Stimulated activated CD8-positive, alpha-beta memory T cell treated with anti-CD3 and anti-CD28 coated beads, Interleukin-4, amount 100 ng/mL, for 4 hours (primary cell): ENCODE measurements at regions not wholly inside any gene's neighbourhood (a gene's known extent, or its start where the extent isn't known, plus 50 kb on each side); places are given as distances from the start of the nearest gene placed in this dataset.

ENCODE experiments used
- DNase-seq, 2 donors: peaks; one replicate each; pipeline ENCODE4 v3.0.0-alpha.2; 2020; ENCODE audit warnings: low read depth in 2 of 2, low spot score in 1 of 2

DNA sequence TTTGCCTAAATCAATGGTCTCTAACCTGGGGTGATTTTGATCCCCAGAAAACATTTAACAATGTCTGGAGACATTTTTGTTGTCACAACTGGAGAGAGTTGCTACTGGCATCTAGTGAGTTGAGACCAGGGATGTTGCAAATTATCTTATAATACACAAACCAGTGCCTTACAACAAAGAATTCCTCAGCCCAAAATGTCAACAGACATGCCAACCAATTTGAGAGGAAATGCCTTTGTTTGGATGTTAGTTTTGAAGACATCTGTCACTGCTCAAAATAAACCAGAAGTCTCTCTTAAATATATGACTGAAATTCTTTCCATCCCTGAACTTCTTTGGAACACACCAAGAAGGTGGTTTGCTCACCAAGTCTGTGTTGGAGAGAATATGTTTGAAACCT, 336.9 kb upstream of the ATP2B1 start:
- DNase-seq, result no peak

DNA sequence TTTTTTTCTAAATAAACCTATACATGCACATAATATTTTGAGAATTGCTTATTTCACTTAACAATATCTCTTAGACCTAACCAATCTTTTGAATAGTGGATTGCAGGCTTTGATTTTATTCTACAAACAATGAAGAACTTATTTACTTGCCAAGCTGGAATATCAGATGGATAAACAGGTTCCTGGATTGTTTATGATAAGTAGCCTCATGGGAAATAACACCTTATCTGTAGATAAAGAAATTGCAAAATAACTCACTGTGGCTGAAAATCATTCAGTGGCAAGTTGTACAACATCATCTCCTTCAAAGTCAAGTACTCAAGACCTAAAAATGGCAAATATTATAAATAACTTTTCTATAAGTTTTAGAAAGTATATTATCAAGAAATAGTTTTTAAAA, 335.4 kb upstream of the ATP2B1 start:
- DNase-seq, result no peak

DNA sequence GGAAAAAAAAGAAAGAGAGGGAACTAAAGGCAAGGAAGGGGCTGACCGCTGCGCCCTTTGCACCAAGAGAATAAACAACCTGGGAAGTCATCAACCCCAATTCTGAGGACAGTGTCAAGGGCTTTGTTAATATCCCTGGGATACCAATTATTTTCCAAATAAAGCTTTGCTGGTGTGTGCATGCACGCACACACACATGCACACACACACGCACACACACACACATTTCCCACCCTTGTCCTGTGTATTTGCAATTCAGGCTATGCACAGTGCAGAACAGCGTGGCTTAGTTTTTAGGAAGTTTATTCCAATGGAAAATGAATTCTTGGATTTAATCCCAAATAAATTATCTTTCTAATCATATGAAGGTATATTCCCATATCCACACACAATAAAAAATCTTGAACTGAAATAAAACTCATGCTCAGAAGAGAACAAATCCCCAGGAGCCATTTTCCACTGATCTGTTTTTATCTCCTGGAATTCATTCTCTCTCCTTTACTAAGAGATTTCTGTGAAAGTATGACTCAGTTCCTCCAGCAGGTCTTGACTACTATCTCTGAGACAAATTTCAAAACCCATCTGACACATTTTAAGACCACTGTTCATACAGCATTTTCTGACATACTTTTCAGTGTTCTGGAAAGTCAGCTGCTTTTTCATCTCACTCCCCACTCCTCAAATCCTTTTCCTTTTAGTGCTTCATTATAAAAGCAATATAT, 334.4 kb upstream of the ATP2B1 start:
- no peak for DNase-seq

DNA sequence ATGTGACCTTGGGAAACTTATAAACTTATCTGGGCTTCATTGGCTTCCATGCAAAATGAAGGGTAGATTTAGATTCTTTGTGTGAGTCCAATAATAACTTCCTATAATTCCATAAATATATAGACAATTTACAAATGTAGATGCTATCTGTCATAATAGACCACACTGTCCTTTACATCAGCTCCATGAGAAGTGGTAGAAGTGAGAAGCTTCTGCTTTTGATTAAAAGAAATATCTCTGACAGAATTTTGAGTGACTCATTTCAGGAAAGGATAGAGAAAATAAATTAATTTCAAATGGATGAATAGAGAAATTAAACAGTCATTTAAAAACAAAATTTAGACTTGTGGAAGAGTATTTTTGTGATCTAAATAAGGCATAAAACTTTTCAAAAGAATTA, 329.7 kb upstream of the ATP2B1 start:
- DNase-seq, result no peak

DNA sequence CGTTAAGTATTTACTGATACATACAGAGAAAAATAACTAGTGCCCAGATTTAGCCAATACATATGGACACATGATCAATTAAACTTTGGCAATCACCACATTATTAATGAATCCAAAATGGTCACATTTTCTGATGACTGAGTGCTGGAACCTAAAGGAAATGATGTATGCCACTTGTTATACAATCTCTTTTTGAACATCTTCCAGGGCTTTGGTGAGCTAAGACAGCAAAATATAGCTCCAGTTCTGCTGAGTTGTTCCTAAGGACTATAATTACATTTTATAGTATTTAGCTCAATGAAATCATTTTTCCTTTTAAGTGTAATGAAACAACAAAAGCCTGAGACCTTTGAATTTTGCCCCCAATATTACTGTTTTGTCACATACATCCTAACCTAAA, 329.1 kb upstream of the ATP2B1 start:
- DNase-seq, result no peak

DNA sequence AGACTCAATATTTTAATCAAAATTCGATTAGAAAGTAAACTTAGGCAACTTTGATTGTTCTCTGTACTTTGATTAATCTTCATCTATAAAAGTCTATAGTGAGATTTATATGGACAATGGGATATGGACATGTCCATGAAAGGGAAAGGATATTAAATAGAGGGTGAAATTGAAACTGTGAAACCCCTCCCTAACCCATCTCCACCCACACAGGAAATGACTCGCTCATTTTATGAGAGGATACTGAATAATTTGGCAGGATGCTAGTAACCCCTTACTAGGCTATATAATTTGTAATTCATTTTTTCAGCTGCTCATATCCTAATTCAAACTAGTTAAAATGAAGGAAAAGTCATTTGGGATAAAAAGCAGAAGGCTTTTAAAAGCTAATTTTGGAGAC, 328.0 kb upstream of the ATP2B1 start:
- no peak for DNase-seq

DNA sequence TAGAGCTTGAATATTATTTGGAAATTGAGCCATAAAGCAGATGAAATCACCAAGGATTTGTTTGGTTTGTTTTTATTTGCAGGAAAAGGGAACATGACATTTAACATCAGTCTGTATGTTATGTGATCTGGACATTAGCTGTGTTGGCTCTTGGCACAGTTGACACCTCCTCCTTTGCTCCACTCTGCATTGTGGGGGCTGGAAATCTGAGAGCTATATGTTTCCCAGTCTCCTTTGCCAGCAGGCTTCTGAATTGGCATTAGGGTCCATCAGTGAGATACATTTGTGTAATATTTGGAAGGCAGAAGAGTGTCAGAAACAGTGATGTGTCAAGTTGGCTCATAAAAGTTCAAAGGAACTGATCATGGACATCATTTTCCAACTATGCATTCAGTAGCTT, 322.1 kb upstream of the ATP2B1 start:
- no peak for DNase-seq

DNA sequence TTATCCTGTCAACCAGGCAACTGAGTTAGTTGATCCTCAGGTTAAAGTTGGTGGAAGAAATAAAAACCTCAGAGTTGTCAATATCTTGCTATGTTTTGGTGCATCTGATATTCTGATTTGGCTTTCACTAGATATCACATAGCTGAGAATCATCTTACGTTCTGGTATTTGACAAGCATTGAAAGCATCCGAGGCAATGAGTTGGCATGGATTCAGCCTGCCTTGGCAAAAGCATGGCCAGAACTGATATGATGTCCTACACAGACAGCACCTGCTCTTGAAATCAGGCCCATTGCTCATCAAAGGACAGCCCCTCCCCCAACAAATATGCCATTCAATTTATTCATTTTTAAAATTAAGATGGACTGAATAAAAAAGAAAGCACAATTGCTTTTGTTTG, 320.7 kb upstream of the ATP2B1 start:
- no peak for DNase-seq

DNA sequence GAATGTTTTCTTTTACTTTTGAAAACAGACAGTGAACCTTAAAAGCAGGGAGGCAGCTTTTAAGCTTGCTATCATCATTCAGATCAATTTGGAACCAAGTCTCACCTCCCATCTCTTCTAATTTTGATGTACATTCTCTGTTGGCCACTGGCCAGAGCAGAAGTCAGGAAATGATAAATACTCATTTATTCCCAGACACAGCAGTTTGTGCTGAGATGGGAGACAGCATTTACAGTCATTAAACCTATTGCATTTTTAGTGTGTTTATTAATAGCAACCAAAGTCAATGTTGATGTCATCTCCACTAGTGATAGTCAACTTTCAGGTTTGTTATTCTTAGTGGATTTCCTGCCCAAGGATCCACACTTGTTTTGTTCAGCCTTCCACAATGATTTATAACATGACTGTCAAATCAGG, 320.0 kb upstream of the ATP2B1 start:
- no peak for DNase-seq

DNA sequence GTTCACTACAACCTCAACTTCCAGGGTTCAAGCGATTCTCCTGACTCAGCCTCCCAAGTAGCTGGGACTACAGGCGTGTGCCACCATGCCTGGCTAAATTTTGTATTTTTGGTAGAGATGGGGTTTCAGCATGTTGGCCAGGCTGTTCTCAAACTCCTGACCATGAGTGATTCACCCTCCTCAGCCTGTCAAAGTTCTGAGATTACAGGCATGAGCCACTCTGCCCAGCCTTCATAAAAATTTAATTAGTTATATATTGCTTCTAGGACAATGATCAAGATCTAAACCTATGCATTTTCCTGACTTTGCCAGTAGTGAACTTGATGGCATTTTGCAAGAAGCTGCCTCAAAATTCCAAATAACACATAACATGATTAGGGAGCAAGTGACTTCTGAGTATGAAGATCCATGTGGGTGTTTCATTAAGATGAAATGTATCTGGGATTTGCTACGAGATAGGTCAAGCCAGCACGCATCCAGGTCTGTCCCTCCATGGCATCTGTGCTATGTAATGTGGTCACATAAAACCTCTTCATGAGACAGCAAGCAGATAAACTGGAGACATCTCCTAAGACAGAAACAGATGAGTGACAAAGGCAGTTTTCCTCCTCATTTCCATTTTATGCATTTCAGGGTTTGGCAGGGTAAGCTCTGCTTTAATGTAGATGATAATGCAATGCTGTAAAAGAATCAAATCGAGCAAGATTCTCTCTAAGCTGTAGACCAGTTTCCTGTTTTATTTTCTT, 319.4 kb upstream of the ATP2B1 start:
- DNase-seq, result no peak

DNA sequence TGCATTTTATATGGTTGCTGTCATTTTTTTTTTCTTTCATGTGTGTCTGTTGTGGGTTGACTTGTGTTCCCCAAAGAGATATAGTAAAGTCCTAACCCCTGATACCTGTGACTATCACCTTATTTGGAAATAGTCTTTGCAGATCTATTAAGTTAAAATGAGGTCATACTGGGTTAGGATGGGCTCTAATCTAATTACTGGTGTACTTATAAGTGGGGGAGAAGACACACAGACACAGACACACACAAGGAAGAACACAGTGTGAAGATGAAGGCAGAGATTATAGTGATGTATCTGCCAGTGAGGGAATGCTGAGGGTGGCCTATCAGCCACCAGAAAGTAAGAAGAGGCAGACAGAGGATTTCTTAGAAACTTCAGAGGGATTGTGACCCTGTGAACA, 318.4 kb upstream of the ATP2B1 start:
- no peak for DNase-seq

DNA sequence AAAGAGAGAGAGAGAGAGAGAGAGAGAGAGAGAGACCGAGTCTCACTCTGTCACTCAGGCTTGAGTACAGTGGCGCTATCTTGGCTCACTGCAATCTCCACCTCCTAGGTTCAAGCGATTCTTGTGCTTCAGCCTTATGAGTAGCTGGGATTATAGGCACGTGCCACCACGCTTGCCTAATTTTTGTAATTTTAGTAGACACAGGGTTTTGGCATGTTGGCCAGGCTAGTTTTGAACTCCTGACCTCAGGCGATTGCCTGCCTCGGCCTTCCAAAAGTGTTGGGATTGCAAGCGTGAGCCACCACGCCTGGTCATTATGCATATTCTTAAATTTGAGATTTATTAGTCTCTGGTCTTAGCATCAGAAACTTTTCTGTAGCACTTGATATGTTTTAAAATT, 317.9 kb upstream of the ATP2B1 start:
- DNase-seq, result no peak

DNA sequence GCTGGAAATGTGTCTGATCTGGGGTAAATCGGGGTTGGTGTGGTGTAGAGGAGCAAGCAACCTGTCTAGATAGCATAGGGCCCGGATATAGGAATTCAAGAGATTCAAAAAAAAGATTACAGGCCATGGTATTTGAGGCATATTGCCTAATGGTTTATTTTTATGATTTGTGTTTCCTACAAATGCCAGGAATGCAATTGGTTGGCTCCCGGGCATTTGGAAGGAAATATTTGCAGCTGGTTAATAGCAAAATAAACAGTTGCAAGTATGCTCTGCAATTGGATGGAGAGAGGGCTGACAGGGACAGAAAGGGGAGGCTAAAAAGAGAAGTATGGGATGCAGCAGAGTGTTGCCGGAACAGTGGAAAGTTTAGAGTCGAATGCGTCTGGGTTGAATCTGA, 315.6 kb upstream of the ATP2B1 start:
- no peak for DNase-seq

DNA sequence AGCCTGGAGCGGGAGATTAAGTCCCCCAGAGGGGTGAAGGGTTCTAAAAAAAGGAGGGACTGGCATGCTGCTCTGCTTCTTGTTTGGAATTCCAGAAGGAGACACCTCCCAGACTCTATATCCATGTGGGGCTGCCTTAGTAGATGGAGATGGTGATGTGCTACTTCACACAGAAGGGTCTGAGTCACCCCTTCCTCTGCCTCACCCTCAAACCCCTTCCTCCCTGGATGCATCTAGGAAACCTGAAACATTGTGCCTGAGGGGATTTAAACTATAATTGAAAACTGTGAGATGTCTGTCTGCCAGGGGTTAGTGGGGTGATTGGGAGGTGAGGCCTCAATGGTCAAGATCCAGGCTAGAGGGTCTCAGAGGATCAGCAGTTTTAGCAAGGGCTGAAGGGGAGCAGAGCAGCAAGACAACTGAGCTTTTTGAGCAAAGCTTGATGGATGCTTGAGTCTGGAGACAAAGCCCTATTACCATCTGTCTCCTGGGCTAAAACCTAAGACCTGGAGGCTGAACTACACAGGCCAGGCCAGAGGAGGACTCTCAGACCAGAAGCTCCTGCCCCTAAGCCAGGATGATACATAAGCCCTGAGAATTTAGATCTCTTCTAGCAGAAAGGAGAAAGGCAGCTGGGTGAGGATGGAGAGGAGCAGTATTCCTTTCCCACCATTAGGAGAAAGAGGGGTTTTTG, 314.7 kb upstream of the ATP2B1 start:
- DNase-seq, result no peak

DNA sequence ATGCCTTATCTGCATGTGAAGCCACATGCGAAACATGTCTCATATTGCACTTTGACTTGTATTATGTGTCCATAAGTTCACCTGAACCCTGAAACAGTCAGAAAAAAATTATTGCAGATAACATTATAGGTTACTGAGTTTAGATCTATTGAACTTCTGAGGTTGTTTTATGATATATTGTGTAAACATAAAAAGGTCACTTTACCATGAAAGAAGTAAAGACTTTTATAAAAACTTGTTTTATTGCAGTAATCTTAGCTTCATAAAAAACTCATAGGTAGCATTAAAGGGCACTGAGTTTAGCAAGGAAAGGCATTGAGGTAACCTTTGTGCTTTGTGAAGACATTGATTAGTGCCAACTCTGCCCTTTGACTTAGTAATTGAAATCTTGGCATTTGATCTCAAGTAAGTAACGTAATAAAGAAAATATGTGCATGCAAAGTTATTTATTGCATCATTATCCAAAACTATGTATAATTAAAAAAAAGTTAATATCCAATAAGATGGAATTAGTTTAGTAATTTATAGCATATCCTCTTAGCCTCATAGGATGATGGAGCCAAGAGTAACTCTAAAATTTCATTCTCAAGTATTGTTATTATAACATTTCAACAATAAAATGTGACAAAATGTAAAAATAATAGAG, 313.3 kb upstream of the ATP2B1 start:
- no peak for DNase-seq

DNA sequence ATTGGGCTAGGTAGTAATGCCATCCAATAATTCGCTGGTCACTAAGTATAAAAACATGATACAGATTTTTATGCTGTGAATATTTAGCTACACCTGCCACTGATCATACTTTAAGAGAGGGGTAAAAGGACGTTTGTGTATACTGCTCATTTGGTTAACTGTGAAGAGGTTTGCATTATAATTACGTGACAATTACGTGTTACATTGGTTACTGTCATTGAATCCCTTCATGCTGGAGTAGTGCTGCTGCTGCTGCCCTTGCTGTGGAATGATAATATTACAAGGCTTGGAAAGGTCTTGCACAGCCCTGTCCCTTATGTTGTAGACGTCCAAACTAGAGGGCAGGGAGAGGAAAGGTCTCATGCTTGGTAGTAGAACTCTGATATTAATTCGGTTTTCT, 312.2 kb upstream of the ATP2B1 start:
- DNase-seq, result no peak

DNA sequence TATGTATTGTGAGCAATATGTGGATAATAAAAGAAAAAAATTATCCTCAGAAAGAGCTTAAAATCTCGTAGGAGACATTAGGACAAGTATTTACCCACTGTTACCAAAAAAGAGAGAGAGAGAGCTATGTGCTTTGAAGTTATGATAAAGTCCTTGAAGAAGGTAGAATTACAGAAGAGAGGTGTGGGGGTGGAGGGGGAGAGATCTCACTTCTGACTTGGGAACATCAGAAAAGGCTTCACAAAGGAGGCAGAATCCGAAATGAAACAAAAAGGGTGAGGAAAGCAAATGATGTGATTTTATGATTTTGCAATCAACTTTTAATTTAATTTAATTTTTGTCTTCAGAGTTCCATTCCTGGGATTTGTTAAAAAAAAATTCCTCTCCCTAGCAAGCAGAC, 311.8 kb upstream of the ATP2B1 start:
- DNase-seq, result no peak

DNA sequence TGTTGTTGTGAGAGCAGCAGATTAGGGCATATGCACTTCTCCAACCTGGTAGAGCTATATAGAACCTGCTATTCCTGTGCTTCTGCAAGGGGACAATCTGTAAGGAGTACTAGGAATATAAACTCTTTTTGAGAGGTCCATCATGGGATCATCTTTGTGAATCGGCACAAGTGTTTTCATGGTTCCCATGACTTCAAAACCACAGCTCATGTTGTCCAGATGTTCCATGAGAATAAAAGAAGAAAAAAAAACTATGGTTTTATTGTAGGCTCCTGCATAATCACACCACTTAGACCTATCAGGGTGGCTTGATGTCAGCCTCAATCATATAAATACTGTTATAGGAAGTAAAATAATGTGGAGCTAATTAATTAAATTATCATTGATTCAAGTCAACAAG, 311.4 kb upstream of the ATP2B1 start:
- DNase-seq, result no peak

DNA sequence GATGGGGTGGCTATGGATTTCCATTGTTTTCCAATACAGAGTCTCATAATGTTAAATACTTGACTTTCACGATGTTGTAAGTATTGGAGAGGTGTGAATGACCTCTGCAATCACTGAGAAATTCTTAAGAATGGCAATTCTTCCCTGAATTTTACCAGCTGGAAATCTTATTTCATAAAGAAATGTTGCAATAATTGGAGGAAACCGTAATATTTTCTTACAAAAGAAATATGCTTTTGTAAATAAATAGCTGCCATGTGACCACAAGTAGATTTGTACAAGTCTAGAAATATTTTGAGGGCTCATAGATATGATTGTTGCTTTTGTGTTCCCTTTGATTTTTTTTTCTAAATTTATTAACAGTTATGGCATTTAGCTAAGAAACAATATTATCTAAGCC, 308.7 kb upstream of the ATP2B1 start:
- no peak for DNase-seq

DNA sequence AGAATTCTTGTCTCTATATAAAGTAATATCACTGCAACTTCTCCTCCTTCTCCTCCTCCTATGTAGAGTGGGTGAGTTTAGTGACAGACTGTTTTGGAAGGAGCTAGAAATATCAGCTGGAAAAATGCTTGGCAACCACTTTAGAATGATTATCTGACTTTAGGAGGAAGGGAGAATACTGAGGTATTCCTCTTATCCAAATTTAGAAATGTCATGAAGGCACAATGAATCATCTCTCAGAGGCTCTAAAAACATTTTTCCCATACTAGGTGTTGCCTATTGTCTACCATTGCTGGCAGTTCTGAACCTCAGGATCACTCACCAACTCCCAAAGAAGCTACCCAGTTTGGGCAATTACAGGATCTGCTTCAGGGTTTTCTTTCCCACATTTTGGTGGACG, 306.6 kb upstream of the ATP2B1 start:
- no peak for DNase-seq

DNA sequence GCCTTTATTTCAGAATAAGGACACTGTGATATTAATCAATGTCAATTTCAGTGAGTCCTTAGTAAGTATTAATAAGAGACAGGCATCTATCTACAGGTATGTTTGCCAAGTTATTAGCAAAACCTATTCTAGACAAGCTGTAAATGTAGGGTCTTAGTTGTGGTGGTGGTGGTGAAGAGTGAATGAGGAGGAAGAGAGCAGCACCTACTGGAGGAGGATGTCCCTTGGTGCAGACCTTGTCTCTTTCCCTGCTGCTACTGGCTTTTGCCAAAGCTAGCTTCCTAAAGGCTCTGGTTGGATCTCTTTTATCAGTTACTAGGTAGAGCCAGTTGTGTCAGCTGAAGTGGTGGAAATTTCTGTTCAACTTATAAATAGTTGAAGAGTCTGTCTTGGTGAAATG, 304.8 kb upstream of the ATP2B1 start:
- no peak for DNase-seq

DNA sequence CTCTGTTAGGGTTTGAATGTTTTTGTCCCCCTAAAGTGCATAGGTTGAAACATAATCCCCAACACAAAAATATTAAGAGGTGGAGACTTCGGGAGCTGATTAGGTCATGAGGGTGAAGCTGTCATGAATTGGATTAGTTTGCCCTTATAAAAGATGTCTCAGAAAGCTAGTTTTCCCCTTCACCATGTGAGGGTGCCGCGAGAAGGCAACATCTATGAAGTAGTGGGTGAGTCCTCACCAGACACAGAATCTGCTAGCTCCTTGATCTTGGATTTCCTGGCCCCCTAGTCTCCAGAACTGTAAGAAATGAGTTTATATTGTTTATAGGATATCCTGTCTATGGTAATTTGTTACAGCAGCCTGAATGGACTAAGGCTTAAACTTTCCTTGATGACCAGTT, 301.5 kb upstream of the ATP2B1 start:
- no peak for DNase-seq
